Fibroblast of mammary gland (primary cell): ENCODE measurements at regions not wholly inside any gene's neighbourhood (a gene's known extent, or its start where the extent isn't known, plus 50 kb on each side); places are given as distances from the start of the nearest gene placed in this dataset.

Experiments used
- DNase-seq: peaks from one replicate; pipeline ENCODE4 v3.0.0-alpha.2; 2010; ENCODE audit warnings: low read depth
- H3K4me3 ChIP-seq: 2 replicates; pipeline ENCODE4 v1.5.1; 2011; ENCODE audit warnings: low read depth, mild to moderate bottlenecking, low read length, moderate library complexity; ENCODE audit not compliant: control insufficient read depth
- TF ChIP-seq, protein P1 (sequence below): conservative IDR thresholded peaks from 2 replicates; pipeline ENCODE4 v1.5.1; 2011; ENCODE audit warnings: low read depth, low read length, inconsistent platforms; ENCODE audit not compliant: control insufficient read depth, insufficient read depth

DNA sequence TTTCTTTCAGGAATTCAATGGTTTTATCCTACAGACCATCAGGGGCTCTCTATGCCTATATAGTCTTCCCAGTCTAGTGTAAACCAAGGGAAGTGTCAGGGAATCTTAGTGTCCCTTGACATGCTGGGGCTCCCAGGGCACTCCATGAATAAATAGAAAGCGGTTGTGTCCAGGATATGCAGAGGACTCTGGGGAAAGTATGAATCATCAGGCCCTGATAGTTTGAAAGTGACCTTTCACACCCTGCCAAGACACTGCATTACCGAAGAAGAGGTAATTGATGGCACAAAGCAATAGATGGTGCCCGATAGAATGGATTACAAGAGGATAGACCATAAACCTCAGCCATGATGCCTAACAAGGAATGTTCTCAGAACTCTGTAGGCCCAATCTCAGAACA, 163.3 kb upstream of the DAPK1 start:
- no peak for DNase-seq
- TF ChIP-seq, protein P1, sequence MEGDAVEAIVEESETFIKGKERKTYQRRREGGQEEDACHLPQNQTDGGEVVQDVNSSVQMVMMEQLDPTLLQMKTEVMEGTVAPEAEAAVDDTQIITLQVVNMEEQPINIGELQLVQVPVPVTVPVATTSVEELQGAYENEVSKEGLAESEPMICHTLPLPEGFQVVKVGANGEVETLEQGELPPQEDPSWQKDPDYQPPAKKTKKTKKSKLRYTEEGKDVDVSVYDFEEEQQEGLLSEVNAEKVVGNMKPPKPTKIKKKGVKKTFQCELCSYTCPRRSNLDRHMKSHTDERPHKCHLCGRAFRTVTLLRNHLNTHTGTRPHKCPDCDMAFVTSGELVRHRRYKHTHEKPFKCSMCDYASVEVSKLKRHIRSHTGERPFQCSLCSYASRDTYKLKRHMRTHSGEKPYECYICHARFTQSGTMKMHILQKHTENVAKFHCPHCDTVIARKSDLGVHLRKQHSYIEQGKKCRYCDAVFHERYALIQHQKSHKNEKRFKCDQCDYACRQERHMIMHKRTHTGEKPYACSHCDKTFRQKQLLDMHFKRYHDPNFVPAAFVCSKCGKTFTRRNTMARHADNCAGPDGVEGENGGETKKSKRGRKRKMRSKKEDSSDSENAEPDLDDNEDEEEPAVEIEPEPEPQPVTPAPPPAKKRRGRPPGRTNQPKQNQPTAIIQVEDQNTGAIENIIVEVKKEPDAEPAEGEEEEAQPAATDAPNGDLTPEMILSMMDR, result no peak
- H3K4me3 ChIP-seq, result no peak overlapping the region

DNA sequence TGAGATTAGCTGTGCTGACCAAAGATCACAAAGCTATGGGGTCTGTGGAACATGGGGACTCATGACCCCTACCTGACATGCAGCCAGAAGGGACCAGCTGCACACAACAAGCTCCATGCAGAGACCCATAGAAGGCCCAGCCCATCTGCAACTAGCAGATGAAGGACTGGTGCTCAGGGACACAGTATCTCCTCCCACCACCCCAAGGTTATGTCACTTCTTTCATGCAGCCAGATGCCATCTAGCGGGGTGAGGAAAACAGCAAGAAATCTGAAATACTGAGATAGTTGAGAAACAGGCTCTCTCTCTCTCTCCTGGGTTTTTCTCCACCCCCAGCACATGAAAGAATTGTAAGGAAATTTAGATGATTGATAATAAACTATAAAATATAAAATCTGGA, 161.3 kb upstream of the DAPK1 start:
- peak; percentile 27 for DNase-seq
- no peak overlapping the region for H3K4me3 ChIP-seq
- TF ChIP-seq, protein P1, result peak; percentile 13

DNA sequence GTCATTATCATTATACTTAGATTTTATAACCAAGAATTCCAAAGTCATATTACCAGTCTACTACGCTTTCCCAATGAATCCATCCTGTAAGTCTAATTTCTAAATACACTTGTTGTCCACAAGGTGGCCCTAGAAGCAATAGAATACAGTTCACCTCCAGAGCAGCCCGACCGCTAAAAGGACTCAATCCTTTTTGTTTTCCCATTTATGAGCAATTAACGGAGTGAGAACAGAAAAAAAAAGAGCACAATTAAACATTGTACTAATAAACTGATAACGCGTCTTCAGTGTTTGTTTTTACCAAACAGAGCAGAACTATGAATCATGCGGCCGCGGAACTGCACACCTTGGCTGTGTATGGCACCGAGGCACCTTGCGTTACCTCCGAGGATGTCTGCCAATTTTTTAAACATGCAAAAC, 160.7 kb upstream of the DAPK1 start:
- H3K4me3 ChIP-seq, result peak overlapping the region; percentile 25
- peak; percentile 86 for DNase-seq
- TF ChIP-seq, protein P1, result peak; percentile 64

DNA sequence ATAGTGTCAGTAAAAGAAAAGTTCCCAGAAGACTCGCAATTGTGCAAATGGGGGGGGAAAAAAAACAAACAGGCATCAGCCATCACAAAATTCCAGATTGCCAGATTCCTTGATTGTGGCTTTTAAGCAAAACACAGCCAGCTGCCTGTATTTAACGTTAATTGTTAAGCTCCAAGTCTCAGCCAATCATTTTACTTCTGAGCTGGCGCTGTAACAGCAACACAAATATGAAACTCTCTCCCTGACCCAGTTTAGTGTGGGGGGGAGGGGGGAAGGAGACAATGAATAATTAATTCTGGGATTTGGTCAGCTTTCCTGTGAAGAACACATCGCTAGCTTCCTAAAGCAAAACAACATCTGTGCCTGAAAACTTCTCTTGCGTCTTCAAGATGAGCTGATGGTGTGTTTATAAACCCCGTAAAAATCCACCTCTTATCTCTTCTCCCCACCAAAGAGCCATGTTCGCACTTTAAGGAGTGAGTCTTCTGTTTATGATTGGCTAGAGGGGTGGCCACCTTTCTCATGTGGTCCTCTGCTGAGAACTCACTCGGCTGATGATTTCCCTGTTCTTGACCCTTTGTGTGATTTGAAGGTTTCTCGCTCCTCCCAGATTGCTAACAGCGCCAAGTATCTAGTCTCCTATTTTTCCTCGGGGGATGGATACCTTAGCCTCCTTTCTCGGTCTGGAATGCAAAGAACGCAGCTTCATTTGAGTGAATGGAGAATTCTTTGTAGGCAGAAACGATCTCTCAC, 160.2 kb upstream of the DAPK1 start:
- TF ChIP-seq, protein P1, result no peak
- peak; percentile 24 for DNase-seq
- peak overlapping the region; percentile 25 for H3K4me3 ChIP-seq

DNA sequence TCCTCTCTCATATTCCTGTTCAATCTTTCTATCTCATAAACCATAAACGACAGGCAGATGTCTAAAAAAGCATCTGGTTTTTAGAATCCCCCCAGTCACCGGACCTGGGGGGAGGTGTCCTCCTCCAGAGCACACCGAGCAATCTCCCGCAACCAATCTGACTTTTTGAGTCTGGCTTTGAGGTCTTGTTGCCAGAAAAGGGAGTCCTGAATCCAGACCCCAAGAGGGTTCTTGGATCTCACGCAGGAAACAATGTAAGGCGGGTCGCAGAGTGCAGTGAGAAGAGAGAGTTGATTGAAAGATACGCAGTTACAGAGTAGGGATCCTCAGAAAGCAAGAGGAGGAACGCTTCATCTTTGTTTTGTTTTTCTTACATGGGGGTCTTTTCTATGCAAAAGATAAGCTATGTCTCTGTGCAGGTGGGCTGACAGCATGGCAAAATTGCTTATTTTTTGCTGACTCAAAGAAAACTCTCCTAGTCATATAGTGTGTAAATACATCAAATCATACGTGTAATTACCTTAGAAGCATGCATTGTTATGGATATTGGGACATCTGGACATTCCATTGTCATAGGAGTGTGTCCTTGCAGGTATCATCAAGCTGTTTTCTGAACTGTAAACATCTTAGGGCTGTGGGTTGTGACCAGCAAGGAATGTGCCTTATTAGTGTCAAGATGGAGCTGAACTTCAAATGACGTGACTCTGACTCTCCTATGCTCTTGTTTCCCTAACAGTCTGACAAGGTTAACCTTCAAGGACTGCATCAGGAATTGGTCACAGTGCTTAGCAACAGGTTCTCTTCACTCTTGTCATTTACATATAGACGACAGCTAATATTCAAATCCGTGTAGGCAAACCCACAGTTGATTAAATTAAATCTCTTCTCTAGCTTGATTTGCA, 159.3 kb upstream of the DAPK1 start:
- TF ChIP-seq, protein P1, result no peak
- H3K4me3 ChIP-seq, result no peak overlapping the region

DNA sequence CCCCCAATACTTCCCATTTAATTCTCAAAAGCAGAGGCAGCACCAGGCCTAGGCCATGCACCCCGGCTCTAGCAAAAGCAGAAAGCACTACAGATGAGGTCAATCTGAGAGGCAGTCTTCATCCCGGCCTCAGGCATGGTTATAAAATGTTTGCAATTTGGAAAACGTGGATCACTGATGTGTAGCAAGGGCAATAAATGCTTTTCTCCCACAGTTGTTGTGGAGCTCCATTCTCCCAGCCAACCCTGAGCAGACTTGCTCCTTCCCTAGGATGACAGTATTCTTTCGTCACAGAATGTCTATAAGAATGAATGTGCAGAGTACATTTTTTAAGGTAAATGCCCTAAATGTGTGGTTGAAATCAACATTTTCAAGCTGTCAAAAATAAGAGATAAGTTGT, 157.3 kb upstream of the DAPK1 start:
- H3K4me3 ChIP-seq, result no peak overlapping the region
- TF ChIP-seq, protein P1, result no peak
- no peak for DNase-seq

More for the DNA sequence above, 159.3 kb upstream of the DAPK1 start:
- DNase-seq, result no peak
